Ovary (tissue), 7 donors: ENCODE measurements at regions not wholly inside any gene's neighbourhood (a gene's known extent, or its start where the extent isn't known, plus 50 kb on each side); places are given as distances from the start of the nearest gene placed in this dataset.

Experiments used
- DNase-seq, 5 donors: peaks; one replicate each; pipeline ENCODE4 v3.0.0-alpha.2; 2019 to 2020
- H3K27ac ChIP-seq, 2 donors: fragments of 200-600 bp; one replicate each; pipeline versions ENCODE4 v1.5.1 to v1.8.0; 2019 to 2022
- H3K27me3 ChIP-seq: fragments of 200-600 bp; one replicate; pipeline ENCODE4 v1.8.0; 2022
- H3K36me3 ChIP-seq: fragments of 200-600 bp; sonication (generic); one replicate; pipeline ENCODE4 v1.5.1; 2019
- H3K4me1 ChIP-seq: one replicate; pipeline ENCODE4 v1.8.1; 2013; ENCODE audit warnings: mild to moderate bottlenecking, moderate library complexity; ENCODE audit not compliant: insufficient read depth
- H3K4me3 ChIP-seq: fragments of 200-600 bp; sonication (generic); one replicate; pipeline ENCODE4 v1.5.1; 2017
- H3K9me3 ChIP-seq, 2 donors: fragments of 200-600 bp in 1 of 2; sonication (generic) in 1 of 2; one replicate each; pipeline versions ENCODE4 v1.5.1 to v1.8.1; 2013 to 2019; ENCODE audit warnings: mild to moderate bottlenecking in 1 of 2, moderate library complexity in 1 of 2
- CTCF ChIP-seq, 3 donors: fragments of 450-650 bp in 2 of 3; fragments of 200-600 bp in 1 of 3; IDR thresholded peaks; one replicate each; pipeline versions ENCODE4 v1.5.1 to v1.8.0; 2016 to 2022; ENCODE audit warnings: antibody characterized with exemption in 3 of 3, mild to moderate bottlenecking in 1 of 3
- EP300 ChIP-seq: sonication (generic); formaldehyde crosslinking; IDR thresholded peaks from one replicate; pipeline ENCODE4 v1.6.1; 2017; ENCODE audit warnings: antibody characterized with exemption
- POLR2A ChIP-seq: fragments of 450-650 bp; IDR thresholded peaks from one replicate; pipeline ENCODE4 v1.6.1; 2017; ENCODE audit warnings: antibody characterized with exemption, mild to moderate bottlenecking, moderate library complexity
- WGBS, 3 donors: extraction: QIAGEN DNeasy Blood & Tissue Kit in 1 of 3; methylation state at CpG; one replicate each; pipeline versions ENCODE4 v1.1.5 to v1.1.7; 2013 to 2017; 5-methylcytosine and 5-hydroxymethylcytosine counted together
- intact Hi-C, 4 donors: fragments of 100-400 bp; cut with DNase I; formaldehyde crosslinking; loops; one replicate each; pipeline versions ENCODE4 v1.11.0 to v1.15.1; 2022 to 2023
- donor health status: DM: no; HTN: no; CAD: no; lungs with moderate emphysema.
- donor health status: DM: no; HTN: no; CAD: no.
- donor health status: Bipolar disorder and iron deficiency.
- donor health status: DM: no; HTN: no; CAD: no.
- donor health status: DM: yes; HTN: yes; CAD: no.

GRCh38 chr13:34361560-34361959, 543.6 kb downstream of the RFC3 start:
- Histone ChIP-seq H3K27ac (no peak overlapping the region), H3K36me3 (no peaks in the 10 kb centered on the region), H3K27me3 (no peaks in the 10 kb centered on the region), H3K4me3 (no peak overlapping the region), H3K9me3 (no peaks in the 10 kb centered on the region), H3K4me1 (no peaks in the 10 kb centered on the region)
- WGBS, 3 donors = 60 to 65% (median 61%) methylated on average over 4 of the region's 4 CpGs
- intact Hi-C loops = no loop called here
- no peak for TF ChIP-seq POLR2A
- no peak for TF ChIP-seq CTCF (IDR thresholded peaks at IDR 0.05)
- no peak for TF ChIP-seq EP300
- no peak for DNase-seq

DNA sequence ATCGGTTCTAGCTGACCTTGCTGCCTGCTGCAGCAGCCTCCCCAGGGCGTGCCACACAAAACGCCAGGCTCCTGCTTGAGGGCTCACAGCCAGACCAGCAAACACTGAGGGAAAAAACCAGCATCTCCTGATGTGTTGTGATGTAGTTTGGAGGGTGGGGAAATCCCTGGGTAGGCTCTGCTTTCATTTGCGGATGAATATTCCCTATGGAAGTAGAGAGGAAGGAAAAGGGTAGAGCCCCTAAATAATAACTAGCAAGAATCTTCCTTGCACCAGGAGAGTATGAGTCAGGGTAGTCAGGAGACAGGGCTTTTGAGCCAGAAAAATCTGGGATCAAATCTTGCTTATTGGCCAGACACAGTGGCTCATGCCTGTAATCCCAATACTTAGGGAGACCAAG, 545.3 kb downstream of the RFC3 start:
- H3K36me3 ChIP-seq = no peaks in the 10 kb centered on the region
- intact Hi-C loops = no loop called here
- 81 to 88% (median 84%) methylated on average over 4 of the region's 4 CpGs for WGBS, 3 donors
- H3K27me3 ChIP-seq = no peaks in the 10 kb centered on the region
- H3K27ac ChIP-seq = no peak overlapping the region
- H3K4me3 ChIP-seq = no peak overlapping the region
- H3K9me3 ChIP-seq = no peaks in the 10 kb centered on the region
- no peak for DNase-seq
- no peak for TF ChIP-seq POLR2A
- no peak for TF ChIP-seq CTCF (IDR thresholded peaks at IDR 0.05)
- TF ChIP-seq EP300 = no peak
- no peaks in the 10 kb centered on the region for H3K4me1 ChIP-seq

GRCh38 chr13:34364633-34365032, 546.7 kb downstream of the RFC3 start:
- TF ChIP-seq POLR2A (no peak), CTCF (IDR thresholded peaks at IDR 0.05) (no peak), EP300 (no peak)
- no peaks in the 10 kb centered on the region for H3K36me3 ChIP-seq
- no peaks in the 10 kb centered on the region for H3K9me3 ChIP-seq
- no peaks in the 10 kb centered on the region for H3K4me1 ChIP-seq
- H3K4me3 ChIP-seq = no peak overlapping the region
- WGBS, 3 donors = 30 to 44% (median 43%) methylated on average over 1 of the region's 1 CpG
- no peak overlapping the region for H3K27ac ChIP-seq
- intact Hi-C loops = no loop called here
- no peak for DNase-seq
- no peaks in the 10 kb centered on the region for H3K27me3 ChIP-seq

GRCh38 chr13:34369931-34370330, 552.0 kb downstream of the RFC3 start:
- no peaks in the 10 kb centered on the region for H3K4me1 ChIP-seq
- H3K9me3 ChIP-seq = no peaks in the 10 kb centered on the region
- H3K36me3 ChIP-seq = no peaks in the 10 kb centered on the region
- intact Hi-C loops = no loop called here
- no peak overlapping the region for H3K27ac ChIP-seq
- WGBS, 3 donors = 0 to 79% (median 43%) methylated on average over 1 of the region's 1 CpG
- H3K27me3 ChIP-seq = no peaks in the 10 kb centered on the region
- H3K4me3 ChIP-seq = no peak overlapping the region
- TF ChIP-seq EP300 (no peak), POLR2A (no peak), CTCF (IDR thresholded peaks at IDR 0.05) (no peak)
- DNase-seq = no peak

DNA sequence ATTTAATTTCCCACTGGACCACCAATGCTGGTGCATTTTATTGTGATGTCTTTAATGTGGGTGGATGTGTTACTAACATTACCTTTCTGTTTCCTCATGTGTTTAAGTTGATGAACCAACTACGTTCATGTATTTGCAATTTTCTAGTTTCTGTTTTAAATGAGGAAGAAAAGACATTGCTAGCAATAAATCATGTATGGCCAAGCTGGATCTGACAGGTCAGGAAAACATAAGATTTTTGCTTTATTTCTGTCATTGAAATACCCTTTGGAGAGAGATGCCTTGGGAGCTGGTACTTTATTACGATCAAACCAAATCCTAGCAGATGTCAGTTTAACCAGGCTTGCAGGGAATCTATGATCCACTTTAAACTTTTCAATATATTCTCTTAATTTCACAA, 553.2 kb downstream of the RFC3 start:
- no peaks in the 10 kb centered on the region for H3K27me3 ChIP-seq
- no peaks in the 10 kb centered on the region for H3K4me1 ChIP-seq
- WGBS, 3 donors = 80 to 86% (median 84%) methylated on average over 2 of the region's 2 CpGs
- intact Hi-C loops = no loop called here
- TF ChIP-seq POLR2A (no peak), CTCF (IDR thresholded peaks at IDR 0.05) (no peak), EP300 (no peak)
- no peaks in the 10 kb centered on the region for H3K9me3 ChIP-seq
- H3K27ac ChIP-seq = no peak overlapping the region
- no peaks in the 10 kb centered on the region for H3K36me3 ChIP-seq
- no peak for DNase-seq
- no peak overlapping the region for H3K4me3 ChIP-seq
